HG03442 (cell line): ENCODE measurements at regions not wholly inside any gene's neighbourhood (a gene's known extent, or its start where the extent isn't known, plus 50 kb on each side); places are given as distances from the start of the nearest gene placed in this dataset.

Source experiments
- ATAC-seq: cut with Tn5 transposase; IDR thresholded peaks from one replicate; pipeline ENCODE4 v1.9.1; 2021; ENCODE audit warnings: mild to moderate bottlenecking, moderate library complexity; ENCODE audit not compliant: unreplicated experiment

- no peak for ATAC-seq
These were observed 112.1 kb downstream of the DLL1 start for GRCh38 chr6:170178561-170179477.

- ATAC-seq: no peak
These were observed 112.9 kb downstream of the DLL1 start for GRCh38 chr6:170177772-170178560.

- no peak for ATAC-seq
These were observed 113.7 kb downstream of the DLL1 start for GRCh38 chr6:170176898-170177771.

- ATAC-seq: no peak
These were observed 114.6 kb downstream of the DLL1 start for GRCh38 chr6:170176136-170176897.

- no peak for ATAC-seq
These were observed 115.2 kb downstream of the DLL1 start for GRCh38 chr6:170175644-170176135.

GRCh38 chr6:170174771-170175643, 115.9 kb downstream of the DLL1 start:
- ATAC-seq: no peak

- ATAC-seq: no peak
These were observed 116.6 kb downstream of the DLL1 start for GRCh38 chr6:170174124-170174770.

GRCh38 chr6:170173335-170173881, 117.5 kb downstream of the DLL1 start:
- no peak for ATAC-seq

GRCh38 chr6:170172825-170173256, 118.0 kb downstream of the DLL1 start:
- no peak for ATAC-seq

GRCh38 chr6:170172392-170172791, 118.5 kb downstream of the DLL1 start:
- no peak for ATAC-seq

GRCh38 chr6:170167657-170168159, 123.2 kb downstream of the DLL1 start:
- no peak for ATAC-seq

- no peak for ATAC-seq
These were observed 124.3 kb downstream of the DLL1 start for GRCh38 chr6:170166511-170167122.

GRCh38 chr6:170165471-170166117, 125.3 kb downstream of the DLL1 start:
- no peak for ATAC-seq

- ATAC-seq: no peak
These were observed 125.8 kb downstream of the DLL1 start for GRCh38 chr6:170165085-170165470.

- ATAC-seq: no peak
These were observed 126.5 kb downstream of the DLL1 start for GRCh38 chr6:170164271-170164900.

- ATAC-seq: no peak
These were observed 127.3 kb downstream of the DLL1 start for GRCh38 chr6:170163405-170164170.
